GM12873 (cell line): ENCODE measurements at regions not wholly inside any gene's neighbourhood (a gene's known extent, or its start where the extent isn't known, plus 50 kb on each side); places are given as distances from the start of the nearest gene placed in this dataset.

Experiments
- CTCF ChIP-seq: IDR thresholded peaks from 2 replicates; pipeline ENCODE4 v1.5.1; 2012; ENCODE audit warnings: low read depth, mild to moderate bottlenecking, moderate library complexity, low read length, control low read depth; ENCODE audit not compliant: insufficient read depth; ENCODE audit errors: missing control alignments

- TF ChIP-seq CTCF = no peak
These were observed 73.4 kb downstream of the NR2F2 start for GRCh38 chr15:96403932-96404331.

GRCh38 chr15:96404560-96404959 is 74.1 kb downstream of the NR2F2 start:
- TF ChIP-seq CTCF = no peak

GRCh38 chr15:96406291-96406690 is 75.8 kb downstream of the NR2F2 start:
- TF ChIP-seq CTCF = no peak

- no peak for TF ChIP-seq CTCF
These were observed 76.2 kb downstream of the NR2F2 start for GRCh38 chr15:96406701-96407100.

- no peak for TF ChIP-seq CTCF
These were observed 77.0 kb downstream of the NR2F2 start for GRCh38 chr15:96407482-96407881.

- no peak for TF ChIP-seq CTCF
These were observed 78.2 kb downstream of the NR2F2 start for GRCh38 chr15:96408591-96409183.

GRCh38 chr15:96409215-96410138 is 79.0 kb downstream of the NR2F2 start:
- TF ChIP-seq CTCF = no peak
